ENCODE measurements at regions not wholly inside any gene's neighbourhood (a gene's known extent, or its start where the extent isn't known, plus 50 kb on each side); places are given as distances from the start of the nearest gene placed in this dataset.

DNA sequence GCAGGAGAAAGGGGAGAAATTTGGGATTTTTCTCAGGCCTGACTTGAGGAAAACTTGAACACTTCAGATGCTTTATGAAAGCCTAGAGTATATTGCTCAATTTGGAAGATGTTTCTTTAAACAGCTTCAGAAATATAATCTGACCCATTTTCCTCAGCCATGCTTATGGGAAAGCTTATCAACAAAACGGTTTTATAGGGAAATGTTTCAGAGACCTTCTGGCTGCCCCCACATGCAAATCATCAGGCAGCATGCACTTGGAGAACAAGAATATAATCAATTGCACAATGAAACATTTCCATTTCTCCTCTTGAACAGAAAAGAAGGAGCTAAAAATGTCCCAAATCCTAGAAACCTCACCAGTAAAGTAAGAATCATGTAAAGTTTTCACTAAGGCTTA is 411.2 kb upstream of the ETAA1 start:
- Histone ChIP-seq H3K27ac (ENCODE audit: low read length) (no peak overlapping the region), H3K4me1 (ENCODE audit: control insufficient read depth, insufficient read depth, low read length) (no peaks in the 10 kb centered on the region), H3K36me3 (ENCODE audit: control insufficient read depth, insufficient read depth, low read length) (no peaks in the 10 kb centered on the region), H3K9me3 (ENCODE audit: control insufficient read depth, insufficient read depth, low read length) (no peaks in the 10 kb centered on the region), H3K27me3 (ENCODE audit: control insufficient read depth, insufficient read depth, low read length) (no peaks in the 10 kb centered on the region), H3K4me3 (ENCODE audit: low read length) (no peak overlapping the region)
- Mint-ChIP-seq H3K27me3 (ENCODE audit: low read depth in 2 of 2) (no peaks in the 10 kb centered on the region), H3K36me3 (no peaks in the 10 kb centered on the region), H3K9me3 (peaks cover 0 to 2% of the 10 kb centered on the region in 2 donors), H3K4me1 (no peaks in the 10 kb centered on the region), H3K27ac (no peak overlapping the region), H3K4me3 (no peak overlapping the region)
- no peak for ATAC-seq
- intact Hi-C loops (cut with micrococcal nuclease) = no loop called here
- TF ChIP-seq, protein P1, sequence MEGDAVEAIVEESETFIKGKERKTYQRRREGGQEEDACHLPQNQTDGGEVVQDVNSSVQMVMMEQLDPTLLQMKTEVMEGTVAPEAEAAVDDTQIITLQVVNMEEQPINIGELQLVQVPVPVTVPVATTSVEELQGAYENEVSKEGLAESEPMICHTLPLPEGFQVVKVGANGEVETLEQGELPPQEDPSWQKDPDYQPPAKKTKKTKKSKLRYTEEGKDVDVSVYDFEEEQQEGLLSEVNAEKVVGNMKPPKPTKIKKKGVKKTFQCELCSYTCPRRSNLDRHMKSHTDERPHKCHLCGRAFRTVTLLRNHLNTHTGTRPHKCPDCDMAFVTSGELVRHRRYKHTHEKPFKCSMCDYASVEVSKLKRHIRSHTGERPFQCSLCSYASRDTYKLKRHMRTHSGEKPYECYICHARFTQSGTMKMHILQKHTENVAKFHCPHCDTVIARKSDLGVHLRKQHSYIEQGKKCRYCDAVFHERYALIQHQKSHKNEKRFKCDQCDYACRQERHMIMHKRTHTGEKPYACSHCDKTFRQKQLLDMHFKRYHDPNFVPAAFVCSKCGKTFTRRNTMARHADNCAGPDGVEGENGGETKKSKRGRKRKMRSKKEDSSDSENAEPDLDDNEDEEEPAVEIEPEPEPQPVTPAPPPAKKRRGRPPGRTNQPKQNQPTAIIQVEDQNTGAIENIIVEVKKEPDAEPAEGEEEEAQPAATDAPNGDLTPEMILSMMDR (IDR thresholded peaks at IDR 0.05) = no peak
- no peak for DNase-seq
- WGBS (ENCODE audit: insufficient coverage) = 91% methylated on average over 1 of the region's 1 CpG

DNA sequence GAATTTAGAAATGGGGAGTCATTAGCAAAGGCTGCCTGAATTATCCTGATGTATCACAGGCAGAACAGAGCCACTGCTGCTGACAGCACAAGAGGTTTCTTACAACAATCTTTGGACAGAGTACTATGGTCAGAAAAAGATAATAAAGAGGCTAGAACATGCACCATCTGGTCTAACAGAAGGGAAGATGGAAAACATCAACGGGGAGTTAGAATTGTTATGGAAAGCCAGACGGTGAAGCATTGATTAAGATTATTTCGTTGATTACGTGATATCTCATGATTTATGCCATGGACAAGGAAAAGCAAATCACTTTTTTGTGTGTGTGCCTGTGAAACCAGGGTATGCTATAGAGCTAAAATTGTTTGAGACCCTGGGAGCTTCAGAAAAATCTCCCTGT is 409.4 kb upstream of the ETAA1 start:
- WGBS (ENCODE audit: insufficient coverage) = 94% methylated on average over 4 of the region's 4 CpGs
- no peak overlapping the region for H3K4me3 Mint-ChIP-seq
- no peaks in the 10 kb centered on the region for H3K9me3 ChIP-seq (ENCODE audit: control insufficient read depth, insufficient read depth, low read length)
- no peak overlapping the region for H3K27ac Mint-ChIP-seq
- intact Hi-C loops (cut with micrococcal nuclease) = no loop called here
- no peaks in the 10 kb centered on the region for H3K36me3 Mint-ChIP-seq
- TF ChIP-seq, protein P1 (IDR thresholded peaks at IDR 0.05) = no peak
- ATAC-seq (no peak), DNase-seq (no peak)
- H3K4me1 Mint-ChIP-seq = no peaks in the 10 kb centered on the region
- peaks cover 0 to 2% of the 10 kb centered on the region in 2 donors for H3K9me3 Mint-ChIP-seq
- no peaks in the 10 kb centered on the region for H3K27me3 ChIP-seq (ENCODE audit: control insufficient read depth, insufficient read depth, low read length)
- no peak overlapping the region for H3K4me3 ChIP-seq (ENCODE audit: low read length)
- no peaks in the 10 kb centered on the region for H3K36me3 ChIP-seq (ENCODE audit: control insufficient read depth, insufficient read depth, low read length)
- H3K27ac ChIP-seq (ENCODE audit: low read length) = no peak overlapping the region
- H3K27me3 Mint-ChIP-seq (ENCODE audit: low read depth in 2 of 2) = no peaks in the 10 kb centered on the region
- no peaks in the 10 kb centered on the region for H3K4me1 ChIP-seq (ENCODE audit: control insufficient read depth, insufficient read depth, low read length)

DNA sequence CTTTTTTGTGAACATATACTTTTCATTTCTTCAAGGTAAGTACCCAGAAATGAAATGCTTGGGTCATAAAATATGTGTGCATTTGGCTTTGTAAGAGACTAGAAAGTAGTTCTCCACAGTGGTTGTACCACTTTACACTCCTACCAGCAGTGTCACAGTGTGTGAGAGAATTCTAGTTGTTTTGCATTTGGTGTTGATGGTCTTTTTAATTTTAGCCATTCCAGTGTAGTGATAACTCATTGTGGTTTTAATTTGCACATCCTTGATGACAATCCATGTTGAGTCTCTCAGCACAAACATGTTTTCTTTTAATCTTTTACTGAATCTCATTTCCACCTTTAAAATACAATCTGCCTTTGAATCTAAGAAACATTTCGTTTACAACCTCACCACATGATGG is 402.5 kb upstream of the ETAA1 start:
- TF ChIP-seq, protein P1 (IDR thresholded peaks at IDR 0.05) = no peak
- ATAC-seq = no peak
- H3K27ac Mint-ChIP-seq = no peak overlapping the region
- no peak for DNase-seq
- H3K4me1 ChIP-seq (ENCODE audit: control insufficient read depth, insufficient read depth, low read length) = no peaks in the 10 kb centered on the region
- H3K9me3 ChIP-seq (ENCODE audit: control insufficient read depth, insufficient read depth, low read length) = no peaks in the 10 kb centered on the region
- WGBS (ENCODE audit: insufficient coverage) = 40% methylated on average over 1 of the region's 1 CpG
- no peak overlapping the region for H3K4me3 Mint-ChIP-seq
- H3K27me3 ChIP-seq (ENCODE audit: control insufficient read depth, insufficient read depth, low read length) = no peaks in the 10 kb centered on the region
- H3K9me3 Mint-ChIP-seq = peaks cover 2 to 3% of the 10 kb centered on the region in 2 donors
- H3K4me1 Mint-ChIP-seq = no peaks in the 10 kb centered on the region
- no peak overlapping the region for H3K4me3 ChIP-seq (ENCODE audit: low read length)
- H3K27me3 Mint-ChIP-seq (ENCODE audit: low read depth in 2 of 2) = no peaks in the 10 kb centered on the region
- no peaks in the 10 kb centered on the region for H3K36me3 Mint-ChIP-seq
- H3K36me3 ChIP-seq (ENCODE audit: control insufficient read depth, insufficient read depth, low read length) = no peaks in the 10 kb centered on the region
- intact Hi-C loops (cut with micrococcal nuclease) = no loop called here
- no peak overlapping the region for H3K27ac ChIP-seq (ENCODE audit: low read length)

DNA sequence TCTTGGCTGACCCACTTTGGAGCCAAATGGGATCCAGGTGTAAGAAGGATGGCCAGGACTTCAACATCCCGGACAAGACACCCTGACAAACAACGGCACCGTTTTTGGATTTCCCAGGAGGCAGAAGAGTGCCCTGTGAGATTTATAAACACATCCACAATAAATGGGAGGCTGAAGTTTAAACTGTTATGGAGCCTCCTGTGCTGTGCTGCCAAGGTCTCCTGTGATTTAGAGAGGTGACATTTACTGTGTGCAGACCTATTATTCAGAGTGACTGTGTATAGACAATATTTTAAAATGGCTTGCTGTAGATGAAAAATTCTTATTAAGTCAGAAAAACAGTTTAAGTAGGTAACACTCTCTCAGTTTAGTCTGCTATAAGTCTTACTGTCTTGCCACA is 401.5 kb upstream of the ETAA1 start:
- no peak overlapping the region for H3K4me3 ChIP-seq (ENCODE audit: low read length)
- no peaks in the 10 kb centered on the region for H3K9me3 ChIP-seq (ENCODE audit: control insufficient read depth, insufficient read depth, low read length)
- TF ChIP-seq, protein P1 (IDR thresholded peaks at IDR 0.05) = no peak
- H3K27me3 ChIP-seq (ENCODE audit: control insufficient read depth, insufficient read depth, low read length) = no peaks in the 10 kb centered on the region
- ATAC-seq (no peak), DNase-seq (no peak)
- no peaks in the 10 kb centered on the region for H3K4me1 Mint-ChIP-seq
- no peak overlapping the region for H3K27ac Mint-ChIP-seq
- H3K4me1 ChIP-seq (ENCODE audit: control insufficient read depth, insufficient read depth, low read length) = no peaks in the 10 kb centered on the region
- intact Hi-C loops (cut with micrococcal nuclease) = no loop called here
- H3K36me3 Mint-ChIP-seq = no peaks in the 10 kb centered on the region
- no peaks in the 10 kb centered on the region for H3K36me3 ChIP-seq (ENCODE audit: control insufficient read depth, insufficient read depth, low read length)
- WGBS (ENCODE audit: insufficient coverage) = 100% methylated on average over 3 of the region's 3 CpGs
- H3K4me3 Mint-ChIP-seq = no peak overlapping the region
- H3K27ac ChIP-seq (ENCODE audit: low read length) = no peak overlapping the region
- peaks cover 2 to 3% of the 10 kb centered on the region in 2 donors for H3K9me3 Mint-ChIP-seq
- H3K27me3 Mint-ChIP-seq (ENCODE audit: low read depth in 2 of 2) = no peaks in the 10 kb centered on the region

All from natural killer cell (primary cell).